ENCODE measurements at regions not wholly inside any gene's neighbourhood (a gene's known extent, or its start where the extent isn't known, plus 50 kb on each side); places are given as distances from the start of the nearest gene placed in this dataset.
"Not testable (repeated sequence)": the region's sequence is repeated elsewhere in the genome, so short reads cannot be mapped to it uniquely, and the experiment has no call there.

GRCh38 chr15:58379454-58379853 lies 52.3 kb upstream of the LIPC start:
- intact Hi-C loops (cut with DNase I); ATAC-seq; DNase-seq (ENCODE audit: low spot score): not testable (repeated sequence)

GRCh38 chr15:58380280-58380945 lies 51.4 kb upstream of the LIPC start:
- ATAC-seq = no peak
- DNase-seq (ENCODE audit: low spot score) = no peak
- intact Hi-C loops (cut with DNase I) = no loop called here

GRCh38 chr15:58381697-58382096 lies 50.1 kb upstream of the LIPC start:
- no peak for DNase-seq (ENCODE audit: low spot score)
- ATAC-seq = no peak
- intact Hi-C loops (cut with DNase I) = loop anchor here (1.0 kb wide), 1 partner anchor 45 kb away; no protein-coding TSS in a partner anchor

All from sciatic nerve (tissue), 2 donors.